ENCODE measurements at regions not wholly inside any gene's neighbourhood (a gene's known extent, or its start where the extent isn't known, plus 50 kb on each side); places are given as distances from the start of the nearest gene placed in this dataset.

DNA sequence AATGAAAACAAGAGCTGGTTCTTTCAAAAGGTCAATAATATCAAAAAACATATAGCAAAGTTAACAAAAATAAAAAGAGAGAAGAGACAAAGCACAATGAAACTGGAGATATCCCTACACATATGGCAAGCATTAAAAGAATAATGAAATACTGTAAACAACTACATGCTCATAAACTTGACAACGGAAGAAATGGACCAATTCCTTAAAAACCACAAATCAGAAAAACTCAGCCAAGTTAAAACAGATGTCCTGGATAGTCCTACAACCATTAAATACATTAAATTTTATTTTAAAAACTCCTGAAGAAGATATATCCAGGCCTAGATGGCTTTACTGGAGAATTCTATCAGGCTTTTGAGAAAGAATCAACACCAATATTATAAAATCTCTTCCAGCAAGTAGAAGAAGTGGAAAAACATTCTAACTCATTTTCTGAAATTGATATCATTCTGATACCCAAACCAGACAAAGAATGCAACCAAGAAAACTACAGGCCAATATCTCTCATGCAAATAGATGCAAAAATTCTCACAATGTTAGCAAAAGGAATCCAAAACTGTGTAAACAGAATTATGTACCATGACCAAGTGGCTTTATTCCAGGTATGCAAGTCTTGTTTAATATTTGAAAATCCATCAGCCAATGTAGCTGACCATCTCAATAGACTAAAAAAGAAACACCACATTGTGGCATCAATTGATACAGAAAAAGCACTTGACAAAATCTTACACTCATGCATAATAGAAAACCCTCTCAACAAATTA lies 56.1 kb upstream of the LRRC7 start:
- Mint-ChIP-seq H3K27ac (no peak overlapping the region), H3K4me3 (no peak overlapping the region), H3K27me3 (ENCODE audit: insufficient read depth) (no peaks in the 10 kb centered on the region; the same call in 1 of the 2 replicates), H3K36me3 (ENCODE audit: low read depth) (no peaks in the 10 kb centered on the region), H3K9me3 (peaks cover 15% of the 10 kb centered on the region), H3K4me1 (ENCODE audit: low read depth) (no peaks in the 10 kb centered on the region)
- no peak for DNase-seq
- no peak for TF ChIP-seq CTCF (IDR thresholded peaks at IDR 0.05)

DNA sequence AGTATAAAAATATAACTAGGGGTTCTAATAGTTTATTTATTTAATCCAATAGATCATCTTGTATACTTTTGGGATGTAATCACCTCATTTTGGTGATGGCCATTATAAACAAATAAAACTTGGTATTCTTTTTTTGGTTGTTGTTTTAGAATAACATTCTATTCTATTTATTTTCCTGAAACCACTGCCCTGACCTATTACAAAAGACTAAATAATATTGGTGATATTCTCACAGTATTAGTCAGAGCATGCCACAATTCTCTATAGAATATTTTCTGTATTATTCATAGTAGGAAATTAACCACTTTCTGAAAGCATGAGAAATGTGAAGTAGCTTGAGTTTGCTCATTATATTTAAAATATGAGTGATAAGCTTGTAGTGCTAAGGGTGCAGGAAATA lies 54.1 kb upstream of the LRRC7 start:
- no peak for DNase-seq
- H3K4me3 Mint-ChIP-seq, result no peak overlapping the region

More for the DNA sequence above, 54.1 kb upstream of the LRRC7 start:
- Mint-ChIP-seq H3K36me3 (ENCODE audit: low read depth) (no peaks in the 10 kb centered on the region), H3K27me3 (ENCODE audit: insufficient read depth) (no peaks in the 10 kb centered on the region; the same call in 1 of the 2 replicates), H3K27ac (no peak overlapping the region), H3K4me1 (ENCODE audit: low read depth) (no peaks in the 10 kb centered on the region), H3K9me3 (peaks cover 18% of the 10 kb centered on the region)
- no peak for TF ChIP-seq CTCF (IDR thresholded peaks at IDR 0.05)
